Suprapubic skin (tissue), 4 donors: ENCODE measurements at regions not wholly inside any gene's neighbourhood (a gene's known extent, or its start where the extent isn't known, plus 50 kb on each side); places are given as distances from the start of the nearest gene placed in this dataset.

Source experiments
- DNase-seq, 2 donors: peaks; one replicate each; pipeline ENCODE4 v3.0.0-alpha.2; 2019; ENCODE audit warnings: low spot score in 2 of 2
- H3K27ac ChIP-seq: fragments of 200-600 bp; sonication (generic); one replicate; pipeline ENCODE4 v1.5.1; 2019
- H3K27me3 ChIP-seq: fragments of 200-600 bp; sonication (generic); one replicate; pipeline ENCODE4 v1.5.1; 2019
- H3K36me3 ChIP-seq: fragments of 200-600 bp; sonication (generic); one replicate; pipeline ENCODE4 v1.5.1; 2019
- H3K4me1 ChIP-seq: fragments of 200-600 bp; sonication (generic); one replicate; pipeline ENCODE4 v1.5.1; 2019
- H3K4me3 ChIP-seq: fragments of 200-600 bp; sonication (generic); one replicate; pipeline ENCODE4 v1.5.1; 2019; ENCODE audit warnings: mild to moderate bottlenecking
- H3K9me3 ChIP-seq: fragments of 200-600 bp; sonication (generic); one replicate; pipeline ENCODE4 v1.5.1; 2019
- CTCF ChIP-seq, 2 donors: fragments of 200-600 bp in 1 of 2; fragments of 450-650 bp in 1 of 2; sonication (generic) in 1 of 2; IDR thresholded peaks; one replicate each; pipeline ENCODE4 v1.5.1; 2016 to 2019; ENCODE audit warnings: antibody characterized with exemption in 2 of 2, mild to moderate bottlenecking in 1 of 2, moderate library complexity in 1 of 2
- EP300 ChIP-seq: sonication (generic); formaldehyde crosslinking; IDR thresholded peaks from one replicate; pipeline ENCODE4 v1.6.1; 2017; ENCODE audit warnings: antibody characterized with exemption
- POLR2A ChIP-seq, 2 donors: fragments of 450-650 bp; IDR thresholded peaks; one replicate each; pipeline ENCODE4 v1.6.1; 2017; ENCODE audit warnings: antibody characterized with exemption in 2 of 2, mild to moderate bottlenecking in 2 of 2, moderate library complexity in 2 of 2
- POLR2AphosphoS5 ChIP-seq, 3 donors: sonication (generic); formaldehyde crosslinking; IDR thresholded peaks; one replicate each; pipeline ENCODE4 v1.6.1; 2017; ENCODE audit warnings: antibody characterized with exemption in 3 of 3
- WGBS: methylation state at CpG from one replicate; pipeline ENCODE4 v1.1.5; 2018; 5-methylcytosine and 5-hydroxymethylcytosine counted together

- 33% methylated on average over 1 of the region's 1 CpG for WGBS
- DNase-seq: no peak
- H3K36me3 ChIP-seq: no peaks in the 10 kb centered on the region
- H3K9me3 ChIP-seq: no peaks in the 10 kb centered on the region
- H3K4me1 ChIP-seq: peaks cover 9% of the 10 kb centered on the region
- no peak overlapping the region for H3K4me3 ChIP-seq
- TF ChIP-seq POLR2A (IDR thresholded peaks at IDR 0.05) (no peak), POLR2AphosphoS5 (IDR thresholded peaks at IDR 0.05) (no peak), EP300 (no peak), CTCF (IDR thresholded peaks at IDR 0.05) (no peak)
- no peaks in the 10 kb centered on the region for H3K27me3 ChIP-seq
- H3K27ac ChIP-seq: no peak overlapping the region
Measured at GRCh38 chr2:188727846-188728245, 246.3 kb upstream of the COL3A1 start.

GRCh38 chr2:188734691-188735090 lies 239.5 kb upstream of the COL3A1 start:
- Histone ChIP-seq H3K36me3 (no peaks in the 10 kb centered on the region), H3K4me3 (no peak overlapping the region), H3K27ac (no peak overlapping the region), H3K9me3 (no peaks in the 10 kb centered on the region), H3K27me3 (no peaks in the 10 kb centered on the region), H3K4me1 (no peaks in the 10 kb centered on the region)
- WGBS: 34% methylated on average over 3 of the region's 3 CpGs
- no peak for TF ChIP-seq CTCF (IDR thresholded peaks at IDR 0.05)
- no peak for TF ChIP-seq POLR2A (IDR thresholded peaks at IDR 0.05)
- no peak for TF ChIP-seq EP300
- TF ChIP-seq POLR2AphosphoS5 (IDR thresholded peaks at IDR 0.05): no peak
- no peak for DNase-seq

GRCh38 chr2:188746727-188747126 lies 227.4 kb upstream of the COL3A1 start:
- no peak overlapping the region for H3K27ac ChIP-seq

GRCh38 chr2:188751816-188752215 lies 222.4 kb upstream of the COL3A1 start:
- Histone ChIP-seq H3K27ac (no peak overlapping the region), H3K4me1 (no peaks in the 10 kb centered on the region), H3K9me3 (peaks cover 4% of the 10 kb centered on the region), H3K36me3 (no peaks in the 10 kb centered on the region), H3K27me3 (no peaks in the 10 kb centered on the region), H3K4me3 (no peak overlapping the region)
- no peak for DNase-seq
- whole genome bisulfite sequencing: 65% methylated on average over 2 of the region's 2 CpGs
- TF ChIP-seq POLR2A (IDR thresholded peaks at IDR 0.05): no peak

More at GRCh38 chr2:188746727-188747126, 227.4 kb upstream of the COL3A1 start:
- H3K36me3 ChIP-seq: no peaks in the 10 kb centered on the region
- H3K4me1 ChIP-seq: no peaks in the 10 kb centered on the region
- no peak overlapping the region for H3K4me3 ChIP-seq
- no peak for DNase-seq
- H3K9me3 ChIP-seq: no peaks in the 10 kb centered on the region
- H3K27me3 ChIP-seq: no peaks in the 10 kb centered on the region
- no peak for TF ChIP-seq CTCF (IDR thresholded peaks at IDR 0.05)
- TF ChIP-seq EP300: no peak
- no peak for TF ChIP-seq POLR2A (IDR thresholded peaks at IDR 0.05)
- no peak for TF ChIP-seq POLR2AphosphoS5 (IDR thresholded peaks at IDR 0.05)

- no peak for TF ChIP-seq EP300
- TF ChIP-seq POLR2A (IDR thresholded peaks at IDR 0.05): no peak
- TF ChIP-seq CTCF (IDR thresholded peaks at IDR 0.05): no peak
- TF ChIP-seq POLR2AphosphoS5 (IDR thresholded peaks at IDR 0.05): no peak
- Histone ChIP-seq H3K4me3 (no peak overlapping the region), H3K36me3 (no peaks in the 10 kb centered on the region), H3K27ac (no peak overlapping the region), H3K27me3 (no peaks in the 10 kb centered on the region), H3K9me3 (peaks cover 4% of the 10 kb centered on the region), H3K4me1 (no peaks in the 10 kb centered on the region)
- 76% methylated on average over 1 of the region's 1 CpG for WGBS
- no peak for DNase-seq
Measured at GRCh38 chr2:188752311-188752710, 221.9 kb upstream of the COL3A1 start.

GRCh38 chr2:188762151-188762550 lies 212.0 kb upstream of the COL3A1 start:
- Histone ChIP-seq H3K36me3 (no peaks in the 10 kb centered on the region), H3K9me3 (no peaks in the 10 kb centered on the region), H3K4me3 (no peak overlapping the region), H3K27me3 (no peaks in the 10 kb centered on the region), H3K27ac (no peak overlapping the region), H3K4me1 (no peaks in the 10 kb centered on the region)
- no peak for DNase-seq
- no peak for TF ChIP-seq POLR2AphosphoS5 (IDR thresholded peaks at IDR 0.05)
- no peak for TF ChIP-seq POLR2A (IDR thresholded peaks at IDR 0.05)
- TF ChIP-seq EP300: no peak
- no peak for TF ChIP-seq CTCF (IDR thresholded peaks at IDR 0.05)
- WGBS: 88% methylated on average over 2 of the region's 2 CpGs
